Thoracic aorta (tissue), 2 donors: ENCODE measurements at regions not wholly inside any gene's neighbourhood (a gene's known extent, or its start where the extent isn't known, plus 50 kb on each side); places are given as distances from the start of the nearest gene placed in this dataset.
"Not testable (repeated sequence)": the region's sequence is repeated elsewhere in the genome, so short reads cannot be mapped to it uniquely, and the experiment has no call there.

Source experiments
- ATAC-seq: fragments of 150-250 bp; one replicate; pipeline ENCODE4 v1.8.0; 2017; ENCODE audit warnings: low read depth; ENCODE audit not compliant: insufficient number of reproducible peaks, low FRiP score
- DNase-seq: peaks from one replicate; pipeline ENCODE4 v3.0.0-alpha.2; 2020; ENCODE audit warnings: low spot score
- H3K27ac ChIP-seq, 2 donors: fragments of 200-600 bp; sonication (generic); 1 replicate in 1 of 2; 2 replicates in 1 of 2; pipeline ENCODE4 v1.5.1; 2016; ENCODE audit warnings: mild to moderate bottlenecking in 2 of 2, moderate library complexity in 2 of 2
- H3K27me3 ChIP-seq: fragments of 200-600 bp; sonication (generic); replicated peaks from 2 replicates; pipeline ENCODE4 v1.6.0; 2016; ENCODE audit warnings: mild to moderate bottlenecking; ENCODE audit not compliant: insufficient read depth
- H3K36me3 ChIP-seq: fragments of 200-600 bp; sonication (generic); one replicate; pipeline ENCODE4 v1.5.1; 2016
- H3K4me1 ChIP-seq, 2 donors: fragments of 200-600 bp; sonication (generic); 1 replicate in 1 of 2; 2 replicates in 1 of 2; pipeline versions ENCODE4 v1.5.1 to v1.6.0; 2016; ENCODE audit warnings: low read depth in 2 of 2, mild to moderate bottlenecking in 1 of 2; ENCODE audit not compliant: control insufficient read depth in 1 of 2
- H3K4me3 ChIP-seq: fragments of 200-600 bp; sonication (generic); 2 replicates; pipeline ENCODE4 v1.5.1; 2016; ENCODE audit warnings: mild to moderate bottlenecking
- H3K9me3 ChIP-seq: fragments of 200-600 bp; sonication (generic); 2 replicates; pipeline ENCODE4 v1.5.1; 2016
- CTCF ChIP-seq: fragments of 200-600 bp; sonication (generic); IDR thresholded peaks from one replicate; pipeline ENCODE4 v1.5.1; 2019; ENCODE audit warnings: antibody characterized with exemption

DNA sequence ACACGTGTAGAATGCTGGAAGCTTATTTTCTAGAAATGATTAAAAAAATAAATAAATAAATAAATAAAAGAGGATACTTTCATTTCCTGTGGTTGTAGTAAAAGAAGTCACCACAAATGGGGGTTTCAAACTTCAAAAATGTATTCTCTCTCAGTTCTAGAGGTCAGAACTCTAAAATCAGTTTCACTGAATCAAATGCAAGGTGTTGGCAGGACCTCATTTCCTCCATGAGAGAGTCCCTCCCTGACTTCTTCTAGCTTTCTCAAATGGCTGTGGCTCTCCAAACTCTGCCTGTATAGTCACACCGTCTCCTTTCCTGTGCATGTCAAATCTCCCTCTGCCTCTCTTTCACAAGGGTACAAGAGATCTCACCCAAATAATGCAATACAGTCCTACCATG lies 312.6 kb upstream of the CXADR start:
- TF ChIP-seq CTCF = no peak
- Histone ChIP-seq H3K4me3 (no peak overlapping the region), H3K27ac (no peak overlapping the region), H3K4me1 (no peaks in the 10 kb centered on the region), H3K36me3 (no peaks in the 10 kb centered on the region), H3K27me3 (no peaks in the 10 kb centered on the region), H3K9me3 (no peaks in the 10 kb centered on the region)
- DNase-seq (no peak), ATAC-seq (no peak)

GRCh38 chr21:17201741-17202260 lies 311.0 kb upstream of the CXADR start:
- TF ChIP-seq CTCF = no peak
- H3K4me1 ChIP-seq = no peaks in the 10 kb centered on the region
- H3K36me3 ChIP-seq = no peaks in the 10 kb centered on the region
- no peak for ATAC-seq
- DNase-seq = no peak
- no peak overlapping the region for H3K4me3 ChIP-seq
- no peaks in the 10 kb centered on the region for H3K9me3 ChIP-seq
- H3K27me3 ChIP-seq = no peaks in the 10 kb centered on the region
- no peak overlapping the region for H3K27ac ChIP-seq

- no peaks in the 10 kb centered on the region for H3K36me3 ChIP-seq
- DNase-seq (no peak), ATAC-seq (no peak)
- no peaks in the 10 kb centered on the region for H3K9me3 ChIP-seq
- H3K27ac ChIP-seq = no peak overlapping the region
- no peak overlapping the region for H3K4me3 ChIP-seq
- H3K27me3 ChIP-seq = no peaks in the 10 kb centered on the region
- no peak for TF ChIP-seq CTCF
- no peaks in the 10 kb centered on the region for H3K4me1 ChIP-seq
These were observed 298.0 kb upstream of the CXADR start for GRCh38 chr21:17214801-17215200.

DNA sequence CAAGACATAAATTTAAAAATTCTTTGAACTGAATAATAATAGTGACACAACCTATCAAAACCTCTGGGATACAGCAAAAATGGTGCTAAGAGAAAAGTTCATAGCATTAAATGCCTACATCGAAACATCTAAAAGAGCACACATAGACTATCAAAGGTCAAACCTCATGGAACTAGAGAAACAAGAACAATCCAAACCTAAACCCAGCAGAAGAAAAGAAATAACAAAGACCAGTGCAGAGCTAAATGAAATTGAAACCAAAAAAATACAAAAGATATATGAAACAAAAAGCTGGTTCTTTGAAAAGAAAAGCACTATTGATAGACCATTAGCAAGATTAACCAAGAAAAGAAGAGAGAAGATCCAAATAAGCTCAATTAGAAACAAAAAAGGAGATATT lies 293.8 kb upstream of the CXADR start:
- H3K4me3 ChIP-seq, DNase-seq, H3K9me3 ChIP-seq, ATAC-seq, H3K27me3 ChIP-seq, H3K36me3 ChIP-seq, H3K4me1 ChIP-seq, H3K27ac ChIP-seq: not testable (repeated sequence)

DNA sequence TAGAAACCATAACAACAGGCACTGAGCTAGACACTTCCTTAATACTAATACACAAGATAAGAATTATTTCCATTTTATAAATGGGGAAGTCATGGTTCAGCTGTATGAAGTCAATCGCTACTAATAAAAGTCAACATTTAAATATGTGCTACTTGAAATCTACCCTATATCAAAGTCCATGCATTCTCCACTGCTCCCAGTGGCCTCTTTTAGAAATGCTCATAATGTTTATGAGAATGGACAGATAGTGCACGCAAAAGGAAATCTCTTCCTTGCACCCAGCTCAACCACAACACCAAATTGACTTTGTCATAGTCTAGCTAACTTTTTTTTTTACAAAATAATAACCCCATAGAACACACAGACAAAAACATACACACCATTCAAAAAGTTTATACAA lies 281.7 kb upstream of the CXADR start:
- DNase-seq (no peak), ATAC-seq (no peak)
- Histone ChIP-seq H3K27ac (no peak overlapping the region), H3K27me3 (no peaks in the 10 kb centered on the region), H3K4me3 (no peak overlapping the region), H3K36me3 (no peaks in the 10 kb centered on the region), H3K9me3 (peaks cover under 1% of the 10 kb centered on the region), H3K4me1 (no peaks in the 10 kb centered on the region)
- TF ChIP-seq CTCF = no peak

DNA sequence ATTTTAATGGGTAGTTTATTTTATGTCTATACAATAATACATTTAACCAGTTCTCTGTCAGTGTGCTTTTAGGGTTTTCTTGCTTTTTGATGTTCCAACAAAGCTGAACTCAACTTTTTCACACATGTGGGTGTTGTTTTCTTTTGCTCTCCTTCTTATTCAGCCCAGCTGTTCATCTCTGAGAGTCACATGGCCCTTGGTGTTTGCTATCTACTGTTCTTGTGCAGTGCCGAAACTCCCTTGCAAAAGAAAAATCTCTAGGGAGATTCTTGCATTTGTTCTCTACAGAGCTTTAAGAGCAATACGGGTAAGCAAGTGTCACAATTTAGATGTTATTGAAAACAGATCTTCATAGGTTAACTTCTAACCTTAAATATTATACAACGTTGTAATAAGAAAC lies 281.1 kb upstream of the CXADR start:
- TF ChIP-seq CTCF = no peak
- no peak overlapping the region for H3K27ac ChIP-seq
- no peak overlapping the region for H3K4me3 ChIP-seq
- no peaks in the 10 kb centered on the region for H3K9me3 ChIP-seq
- DNase-seq (no peak), ATAC-seq (no peak)
- H3K27me3 ChIP-seq = no peaks in the 10 kb centered on the region
- no peaks in the 10 kb centered on the region for H3K36me3 ChIP-seq
- H3K4me1 ChIP-seq = no peaks in the 10 kb centered on the region
